ENCODE measurements at regions not wholly inside any gene's neighbourhood (a gene's known extent, or its start where the extent isn't known, plus 50 kb on each side); places are given as distances from the start of the nearest gene placed in this dataset.

GRCh38 chr6:74557236-74557635 lies 648.6 kb downstream of the COL12A1 start:
- DNase-seq = no peak
- Histone ChIP-seq H3K4me1 (no peaks in the 10 kb centered on the region), H3K36me3 (no peaks in the 10 kb centered on the region), H3K27me3 (ENCODE audit: low read depth) (no peaks in the 10 kb centered on the region), H3K4me3 (no peak overlapping the region), H3K9me3 (no peaks in the 10 kb centered on the region), H3K27ac (no peak overlapping the region)
- ATAC-seq = no peak
- TF ChIP-seq CTCF (IDR thresholded peaks at IDR 0.05) = no peak
- intact Hi-C loops (cut with DNase I) = no loop called here

GRCh38 chr6:74554041-74554440 lies 651.8 kb downstream of the COL12A1 start:
- no peak for DNase-seq
- Histone ChIP-seq H3K27me3 (ENCODE audit: low read depth) (no peaks in the 10 kb centered on the region), H3K9me3 (no peaks in the 10 kb centered on the region), H3K4me3 (no peak overlapping the region), H3K4me1 (no peaks in the 10 kb centered on the region), H3K36me3 (no peaks in the 10 kb centered on the region), H3K27ac (no peak overlapping the region)
- intact Hi-C loops (cut with DNase I) = no loop called here
- TF ChIP-seq CTCF (IDR thresholded peaks at IDR 0.05) = no peak
- ATAC-seq = no peak

GRCh38 chr6:74551896-74552295 lies 654.0 kb downstream of the COL12A1 start:
- Histone ChIP-seq H3K27ac (no peak overlapping the region), H3K4me3 (no peak overlapping the region), H3K27me3 (ENCODE audit: low read depth) (no peaks in the 10 kb centered on the region), H3K36me3 (no peaks in the 10 kb centered on the region), H3K9me3 (no peaks in the 10 kb centered on the region), H3K4me1 (no peaks in the 10 kb centered on the region)
- no peak for ATAC-seq
- DNase-seq = no peak
- intact Hi-C loops (cut with DNase I) = no loop called here
- no peak for TF ChIP-seq CTCF (IDR thresholded peaks at IDR 0.05)

- no peaks in the 10 kb centered on the region for H3K4me1 ChIP-seq
- intact Hi-C loops (cut with DNase I) = no loop called here
- H3K27ac ChIP-seq = no peak overlapping the region
- no peak overlapping the region for H3K4me3 ChIP-seq
- no peak for ATAC-seq
- H3K9me3 ChIP-seq = no peaks in the 10 kb centered on the region
- H3K36me3 ChIP-seq = no peaks in the 10 kb centered on the region
- no peak for TF ChIP-seq CTCF (IDR thresholded peaks at IDR 0.05)
- no peaks in the 10 kb centered on the region for H3K27me3 ChIP-seq (ENCODE audit: low read depth)
- DNase-seq = no peak
Measured at GRCh38 chr6:74550821-74551220, 655.0 kb downstream of the COL12A1 start.

- Histone ChIP-seq H3K27ac (no peak overlapping the region), H3K9me3 (no peaks in the 10 kb centered on the region), H3K4me3 (no peak overlapping the region), H3K4me1 (no peaks in the 10 kb centered on the region), H3K27me3 (ENCODE audit: low read depth) (no peaks in the 10 kb centered on the region), H3K36me3 (no peaks in the 10 kb centered on the region)
- ATAC-seq = no peak
- TF ChIP-seq CTCF (IDR thresholded peaks at IDR 0.05) = no peak
- DNase-seq = no peak
- intact Hi-C loops (cut with DNase I) = no loop called here
Measured at GRCh38 chr6:74549746-74550145, 656.1 kb downstream of the COL12A1 start.
